GM12891 (cell line): ENCODE measurements at regions not wholly inside any gene's neighbourhood (a gene's known extent, or its start where the extent isn't known, plus 50 kb on each side); places are given as distances from the start of the nearest gene placed in this dataset.

Experiments
- POLR2A ChIP-seq: IDR thresholded peaks from 2 replicates; pipeline ENCODE4 v1.6.1; 2011; ENCODE audit warnings: low read depth, low read length, control low read depth
- POLR2AphosphoS5 ChIP-seq: IDR thresholded peaks from 2 replicates; pipeline ENCODE4 v1.6.1; 2011; ENCODE audit warnings: low read depth, low read length, control low read depth
- SPI1 ChIP-seq: IDR thresholded peaks from 2 replicates; pipeline ENCODE4 v1.6.1; 2011; ENCODE audit warnings: low read depth, low read length, control low read depth
- TAF1 ChIP-seq: IDR thresholded peaks from 2 replicates; pipeline ENCODE4 v1.6.1; 2011; ENCODE audit warnings: low read depth, low read length, control low read depth

DNA sequence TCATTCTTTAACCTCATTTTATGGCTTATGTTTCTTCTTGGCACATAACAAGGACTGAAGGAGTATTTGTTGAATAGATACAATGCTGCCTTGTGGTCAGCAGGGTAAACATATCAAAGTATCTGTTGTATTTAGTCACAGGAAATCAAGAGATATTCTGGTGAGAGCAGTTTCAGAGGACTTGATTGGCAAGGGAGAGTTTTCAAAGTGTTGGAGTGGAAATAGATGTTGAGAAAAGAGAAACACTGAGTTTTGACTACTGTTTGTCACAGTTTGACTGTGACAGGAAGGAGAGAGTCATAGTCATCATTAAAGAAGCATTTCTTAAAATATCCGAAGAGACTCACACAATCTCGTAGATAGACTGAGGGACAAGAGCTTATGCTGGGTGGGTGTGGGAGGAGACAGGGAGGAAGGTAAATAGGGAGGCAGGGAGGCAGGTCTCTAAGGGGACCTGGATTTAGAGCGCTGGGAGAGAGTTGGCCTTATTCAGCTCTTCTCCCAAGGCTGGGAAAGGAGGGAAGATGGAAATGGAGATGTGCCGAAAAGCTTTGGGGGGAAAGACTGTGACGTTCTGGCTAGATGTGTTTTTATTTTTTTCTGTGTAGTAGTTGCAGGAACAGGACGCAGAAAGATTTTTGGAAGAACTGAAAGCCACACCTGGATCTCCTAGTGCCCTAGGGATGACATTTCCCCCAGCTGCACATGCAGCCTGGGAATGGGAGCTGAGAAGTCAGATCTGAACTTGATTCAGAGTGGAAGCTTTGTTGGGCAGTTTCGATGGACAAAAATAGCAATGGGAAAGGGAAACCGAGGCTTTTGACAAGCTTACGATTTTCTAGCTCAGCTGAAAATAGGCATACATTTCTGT lies 65.0 kb upstream of the IFNGR1 start:
- no peak for TF ChIP-seq POLR2A
- no peak for TF ChIP-seq TAF1
- no peak for TF ChIP-seq POLR2AphosphoS5
- no peak for TF ChIP-seq SPI1
